ENCODE measurements at regions not wholly inside any gene's neighbourhood (a gene's known extent, or its start where the extent isn't known, plus 50 kb on each side); places are given as distances from the start of the nearest gene placed in this dataset.

- H3K27me3 ChIP-seq: no peaks in the 10 kb centered on the region
- H3K9me3 ChIP-seq: no peaks in the 10 kb centered on the region
- no peak overlapping the region for H3K4me3 ChIP-seq
These were observed 236.2 kb upstream of the FLRT2 start for GRCh38 chr14:85293612-85294234.

GRCh38 chr14:85295318-85295717, 234.6 kb upstream of the FLRT2 start:
- intact Hi-C loops (cut with DNase I): no loop called here
- WGBS, 3 donors: 87 to 95% (median 92%) methylated on average over 1 of the region's 1 CpG

More at GRCh38 chr14:85293612-85294234, 236.2 kb upstream of the FLRT2 start:
- no peak overlapping the region for H3K27ac ChIP-seq
- no peak for DNase-seq
- intact Hi-C loops (cut with DNase I): no loop called here
- WGBS, 3 donors: 85 to 91% (median 87%) methylated on average over 6 of the region's 6 CpGs
- no peaks in the 10 kb centered on the region for H3K4me1 ChIP-seq (ENCODE audit: insufficient read depth)
- TF ChIP-seq EP300 (IDR thresholded peaks at IDR 0.05) (no peak), CTCF (IDR thresholded peaks at IDR 0.05) (no peak), POLR2A (IDR thresholded peaks at IDR 0.05) (no peak)
- no peaks in the 10 kb centered on the region for H3K36me3 ChIP-seq

GRCh38 chr14:85296456-85297210, 233.3 kb upstream of the FLRT2 start:
- 47 to 53% (median 48%) methylated on average over 3 of the region's 3 CpGs for WGBS, 3 donors
- Histone ChIP-seq H3K36me3 (no peaks in the 10 kb centered on the region), H3K9me3 (no peaks in the 10 kb centered on the region), H3K4me3 (no peak overlapping the region), H3K4me1 (ENCODE audit: insufficient read depth) (no peaks in the 10 kb centered on the region), H3K27ac (peak overlapping the region in 1 of 2 donors; percentile 10), H3K27me3 (no peaks in the 10 kb centered on the region)
- intact Hi-C loops (cut with DNase I): no loop called here
- DNase-seq: no peak
- TF ChIP-seq EP300 (IDR thresholded peaks at IDR 0.05): no peak
- no peak for TF ChIP-seq POLR2A (IDR thresholded peaks at IDR 0.05)
- no peak for TF ChIP-seq CTCF (IDR thresholded peaks at IDR 0.05)

More at GRCh38 chr14:85295318-85295717, 234.6 kb upstream of the FLRT2 start:
- Histone ChIP-seq H3K4me1 (ENCODE audit: insufficient read depth) (no peaks in the 10 kb centered on the region), H3K27me3 (no peaks in the 10 kb centered on the region), H3K36me3 (no peaks in the 10 kb centered on the region), H3K9me3 (no peaks in the 10 kb centered on the region), H3K27ac (no peak overlapping the region), H3K4me3 (no peak overlapping the region)
- DNase-seq: no peak
- TF ChIP-seq EP300 (IDR thresholded peaks at IDR 0.05) (no peak), CTCF (IDR thresholded peaks at IDR 0.05) (no peak), POLR2A (IDR thresholded peaks at IDR 0.05) (no peak)

GRCh38 chr14:85300107-85300506, 229.8 kb upstream of the FLRT2 start:
- Histone ChIP-seq H3K9me3 (no peaks in the 10 kb centered on the region), H3K4me3 (no peak overlapping the region), H3K27me3 (no peaks in the 10 kb centered on the region), H3K4me1 (ENCODE audit: insufficient read depth) (no peaks in the 10 kb centered on the region), H3K36me3 (no peaks in the 10 kb centered on the region), H3K27ac (no peak overlapping the region)
- no peak for DNase-seq
- intact Hi-C loops (cut with DNase I): loop anchor here in 1 of 4 donors (2.0 kb wide), 1 partner anchor 35 kb away; no protein-coding TSS in a partner anchor
- TF ChIP-seq EP300 (IDR thresholded peaks at IDR 0.05) (no peak), POLR2A (IDR thresholded peaks at IDR 0.05) (no peak)
- 68 to 80% (median 73%) methylated on average over 1 of the region's 1 CpG for WGBS, 3 donors

GRCh38 chr14:85301506-85301905, 228.4 kb upstream of the FLRT2 start:
- TF ChIP-seq CTCF (IDR thresholded peaks at IDR 0.05) (no peak), POLR2A (IDR thresholded peaks at IDR 0.05) (no peak), EP300 (IDR thresholded peaks at IDR 0.05) (no peak)
- Histone ChIP-seq H3K4me1 (ENCODE audit: insufficient read depth) (no peaks in the 10 kb centered on the region), H3K36me3 (no peaks in the 10 kb centered on the region), H3K9me3 (no peaks in the 10 kb centered on the region), H3K4me3 (no peak overlapping the region), H3K27me3 (no peaks in the 10 kb centered on the region), H3K27ac (no peak overlapping the region)
- no peak for DNase-seq
- WGBS, 3 donors: 67 to 84% (median 70%) methylated on average over 4 of the region's 4 CpGs
- intact Hi-C loops (cut with DNase I): loop anchor here in 1 of 4 donors (2.0 kb wide), 1 partner anchor 37 kb away; no protein-coding TSS in a partner anchor

Measured in ovary (tissue), 7 donors.